ENCODE measurements at regions not wholly inside any gene's neighbourhood (a gene's known extent, or its start where the extent isn't known, plus 50 kb on each side); places are given as distances from the start of the nearest gene placed in this dataset.

- H3K27ac Mint-ChIP-seq = no peak overlapping the region
- ATAC-seq = no peak
- no peaks in the 10 kb centered on the region for H3K4me1 Mint-ChIP-seq
- no peak overlapping the region for H3K4me3 Mint-ChIP-seq
- POLR2A ChIA-PET = no interaction called here
- H3K9me3 Mint-ChIP-seq = peaks cover 9% of the 10 kb centered on the region
- DNase-seq (ENCODE audit: low spot score) = no peak
- no peaks in the 10 kb centered on the region; the same call in 1 of the 2 replicates for H3K27me3 Mint-ChIP-seq (ENCODE audit: low read depth)
- CTCF ChIA-PET = no interaction called here
- TF ChIP-seq ZNF138 (CRISPR knock-in tag; conservative IDR thresholded peaks at IDR 0.05) = no peak
- TF ChIP-seq FOXJ3 (CRISPR knock-in tag; IDR thresholded peaks at IDR 0.05; ENCODE audit: borderline replicate concordance) = no peak
- no peak for TF ChIP-seq ZBTB21 (CRISPR knock-in tag; IDR thresholded peaks at IDR 0.05; ENCODE audit: borderline replicate concordance)
- TF ChIP-seq USF2 (CRISPR knock-in tag; IDR thresholded peaks at IDR 0.05) = no peak
- no peak for TF ChIP-seq ATF1 (CRISPR knock-in tag; IDR thresholded peaks at IDR 0.05)
- no peak for TF ChIP-seq PRRX2 (CRISPR knock-in tag; IDR thresholded peaks at IDR 0.05)
- no peak for TF ChIP-seq JAZF1 (CRISPR knock-in tag; IDR thresholded peaks at IDR 0.05)
- TF ChIP-seq ELF4 (CRISPR knock-in tag; IDR thresholded peaks at IDR 0.05; ENCODE audit: low read depth) = no peak
- no peak for TF ChIP-seq HMGA2 (CRISPR knock-in tag; IDR thresholded peaks at IDR 0.05)
- TF ChIP-seq, protein P1, sequence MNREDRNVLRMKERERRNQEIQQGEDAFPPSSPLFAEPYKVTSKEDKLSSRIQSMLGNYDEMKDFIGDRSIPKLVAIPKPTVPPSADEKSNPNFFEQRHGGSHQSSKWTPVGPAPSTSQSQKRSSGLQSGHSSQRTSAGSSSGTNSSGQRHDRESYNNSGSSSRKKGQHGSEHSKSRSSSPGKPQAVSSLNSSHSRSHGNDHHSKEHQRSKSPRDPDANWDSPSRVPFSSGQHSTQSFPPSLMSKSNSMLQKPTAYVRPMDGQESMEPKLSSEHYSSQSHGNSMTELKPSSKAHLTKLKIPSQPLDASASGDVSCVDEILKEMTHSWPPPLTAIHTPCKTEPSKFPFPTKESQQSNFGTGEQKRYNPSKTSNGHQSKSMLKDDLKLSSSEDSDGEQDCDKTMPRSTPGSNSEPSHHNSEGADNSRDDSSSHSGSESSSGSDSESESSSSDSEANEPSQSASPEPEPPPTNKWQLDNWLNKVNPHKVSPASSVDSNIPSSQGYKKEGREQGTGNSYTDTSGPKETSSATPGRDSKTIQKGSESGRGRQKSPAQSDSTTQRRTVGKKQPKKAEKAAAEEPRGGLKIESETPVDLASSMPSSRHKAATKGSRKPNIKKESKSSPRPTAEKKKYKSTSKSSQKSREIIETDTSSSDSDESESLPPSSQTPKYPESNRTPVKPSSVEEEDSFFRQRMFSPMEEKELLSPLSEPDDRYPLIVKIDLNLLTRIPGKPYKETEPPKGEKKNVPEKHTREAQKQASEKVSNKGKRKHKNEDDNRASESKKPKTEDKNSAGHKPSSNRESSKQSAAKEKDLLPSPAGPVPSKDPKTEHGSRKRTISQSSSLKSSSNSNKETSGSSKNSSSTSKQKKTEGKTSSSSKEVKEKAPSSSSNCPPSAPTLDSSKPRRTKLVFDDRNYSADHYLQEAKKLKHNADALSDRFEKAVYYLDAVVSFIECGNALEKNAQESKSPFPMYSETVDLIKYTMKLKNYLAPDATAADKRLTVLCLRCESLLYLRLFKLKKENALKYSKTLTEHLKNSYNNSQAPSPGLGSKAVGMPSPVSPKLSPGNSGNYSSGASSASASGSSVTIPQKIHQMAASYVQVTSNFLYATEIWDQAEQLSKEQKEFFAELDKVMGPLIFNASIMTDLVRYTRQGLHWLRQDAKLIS (CRISPR knock-in tag; IDR thresholded peaks at IDR 0.05; ENCODE audit: borderline replicate concordance) = no peak
- no peak for TF ChIP-seq SOX15 (CRISPR knock-in tag; IDR thresholded peaks at IDR 0.05)
- TF ChIP-seq CREM (CRISPR knock-in tag; IDR thresholded peaks at IDR 0.05) = no peak
- no peak for TF ChIP-seq E2F4 (CRISPR knock-in tag; IDR thresholded peaks at IDR 0.05; ENCODE audit: borderline replicate concordance, low read depth)
- TF ChIP-seq ZSCAN18 (CRISPR knock-in tag; IDR thresholded peaks at IDR 0.05) = no peak
- H3K36me3 Mint-ChIP-seq = no peaks in the 10 kb centered on the region
These were observed 711.2 kb upstream of the KIRREL3 start for GRCh38 chr11:127711748-127712147.

GRCh38 chr11:127710831-127711230 lies 710.3 kb upstream of the KIRREL3 start:
- Mint-ChIP-seq H3K9me3 (peaks cover 9% of the 10 kb centered on the region), H3K4me3 (no peak overlapping the region), H3K36me3 (no peaks in the 10 kb centered on the region), H3K27me3 (ENCODE audit: low read depth) (no peaks in the 10 kb centered on the region; the same call in 1 of the 2 replicates), H3K27ac (no peak overlapping the region), H3K4me1 (no peaks in the 10 kb centered on the region)
- no peak for DNase-seq (ENCODE audit: low spot score)
- no peak for ATAC-seq
- ChIA-PET CTCF (no interaction called here), POLR2A (no interaction called here)
- TF ChIP-seq TEAD1 (CRISPR knock-in tag; IDR thresholded peaks at IDR 0.05) (no peak), NFE2L1 (CRISPR knock-in tag; IDR thresholded peaks at IDR 0.05) (no peak), OVOL2 (CRISPR knock-in tag; IDR thresholded peaks at IDR 0.05; ENCODE audit: borderline replicate concordance) (no peak), NR3C1 (CRISPR knock-in tag; conservative IDR thresholded peaks at IDR 0.05; ENCODE audit: low read depth) (no peak), STAT6 (CRISPR knock-in tag; conservative IDR thresholded peaks at IDR 0.05; ENCODE audit: low read depth) (no peak), CBFB (CRISPR knock-in tag; IDR thresholded peaks at IDR 0.05; ENCODE audit: low read depth) (no peak), KAT7 (CRISPR knock-in tag; IDR thresholded peaks at IDR 0.05; ENCODE audit: borderline replicate concordance) (no peak), IRF2 (CRISPR knock-in tag; IDR thresholded peaks at IDR 0.05; ENCODE audit: borderline replicate concordance, low read depth) (no peak), ZNF219 (CRISPR knock-in tag; IDR thresholded peaks at IDR 0.05; ENCODE audit: borderline replicate concordance) (no peak)
- TF ChIP-seq, protein P2, sequence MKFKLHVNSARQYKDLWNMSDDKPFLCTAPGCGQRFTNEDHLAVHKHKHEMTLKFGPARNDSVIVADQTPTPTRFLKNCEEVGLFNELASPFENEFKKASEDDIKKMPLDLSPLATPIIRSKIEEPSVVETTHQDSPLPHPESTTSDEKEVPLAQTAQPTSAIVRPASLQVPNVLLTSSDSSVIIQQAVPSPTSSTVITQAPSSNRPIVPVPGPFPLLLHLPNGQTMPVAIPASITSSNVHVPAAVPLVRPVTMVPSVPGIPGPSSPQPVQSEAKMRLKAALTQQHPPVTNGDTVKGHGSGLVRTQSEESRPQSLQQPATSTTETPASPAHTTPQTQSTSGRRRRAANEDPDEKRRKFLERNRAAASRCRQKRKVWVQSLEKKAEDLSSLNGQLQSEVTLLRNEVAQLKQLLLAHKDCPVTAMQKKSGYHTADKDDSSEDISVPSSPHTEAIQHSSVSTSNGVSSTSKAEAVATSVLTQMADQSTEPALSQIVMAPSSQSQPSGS (CRISPR knock-in tag; IDR thresholded peaks at IDR 0.05; ENCODE audit: borderline replicate concordance, low read depth) = no peak
- TF ChIP-seq, protein P3, sequence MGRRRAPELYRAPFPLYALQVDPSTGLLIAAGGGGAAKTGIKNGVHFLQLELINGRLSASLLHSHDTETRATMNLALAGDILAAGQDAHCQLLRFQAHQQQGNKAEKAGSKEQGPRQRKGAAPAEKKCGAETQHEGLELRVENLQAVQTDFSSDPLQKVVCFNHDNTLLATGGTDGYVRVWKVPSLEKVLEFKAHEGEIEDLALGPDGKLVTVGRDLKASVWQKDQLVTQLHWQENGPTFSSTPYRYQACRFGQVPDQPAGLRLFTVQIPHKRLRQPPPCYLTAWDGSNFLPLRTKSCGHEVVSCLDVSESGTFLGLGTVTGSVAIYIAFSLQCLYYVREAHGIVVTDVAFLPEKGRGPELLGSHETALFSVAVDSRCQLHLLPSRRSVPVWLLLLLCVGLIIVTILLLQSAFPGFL (CRISPR knock-in tag; IDR thresholded peaks at IDR 0.05; ENCODE audit: borderline replicate concordance) = no peak

All from WTC11 (cell line).